IMR-90 (cell line): ENCODE measurements at regions not wholly inside any gene's neighbourhood (a gene's known extent, or its start where the extent isn't known, plus 50 kb on each side); places are given as distances from the start of the nearest gene placed in this dataset.

Experiments used
- ATAC-seq: fragments of 200-7000 bp; cut with Tn5 transposase; 2 replicates; pipeline ENCODE4 v1.9.1; 2020; ENCODE audit warnings: low read depth, mild to moderate bottlenecking, moderate library complexity
- BruUV-seq: library from RNA; stranded (reverse); fragments of 400-500 nt; replicated peaks from 2 replicates; lab custom pipeline; 2021; lab: Mats Ljungman, UMichigan
- CTCF ChIA-PET: fragments of 300-600 bp; formaldehyde crosslinking; extraction: SDS; loops from one replicate; lab custom pipeline; 2021; ENCODE audit warnings: antibody characterized with exemption; lab: Yijun Ruan, JAX
- POLR2A ChIA-PET: fragments of 300-600 bp; sonication (Branson Sonifier 250); formaldehyde crosslinking; loops from one replicate; lab custom pipeline; 2022; ENCODE audit warnings: antibody characterized with exemption; ENCODE audit not compliant: unreplicated experiment; lab: Charles Lee
- DNase-seq: peaks from one replicate; pipeline ENCODE4 v3.0.0; 2013
- H2AFZ ChIP-seq: replicated peaks from 2 replicates; pipeline ENCODE3; 2013; ENCODE audit warnings: low read length, mild to moderate bottlenecking; ENCODE audit not compliant: poor library complexity
- H2AK5ac ChIP-seq: 2 replicates; pipeline ENCODE4 v1.6.1; 2013; ENCODE audit warnings: low read depth, low read length, inconsistent platforms
- H2AK9ac ChIP-seq: replicated peaks from 2 replicates; pipeline ENCODE3; 2013; ENCODE audit warnings: mild to moderate bottlenecking, low read depth, low read length, moderate library complexity; ENCODE audit not compliant: poor library complexity
- H2BK120ac ChIP-seq: 2 replicates; pipeline ENCODE4 v1.6.1; 2013; ENCODE audit warnings: low read depth, low read length, inconsistent platforms
- H2BK15ac ChIP-seq: 3 replicates; pipeline ENCODE4 v1.6.1; 2013; ENCODE audit warnings: low read depth, low read length, inconsistent platforms
- H2BK20ac ChIP-seq: 2 replicates; pipeline ENCODE4 v1.6.1; 2013; ENCODE audit warnings: low read depth, mild to moderate bottlenecking, inconsistent platforms, low read length, moderate library complexity
- H2BK5ac ChIP-seq: 2 replicates; pipeline ENCODE4 v1.6.1; 2013; ENCODE audit warnings: mild to moderate bottlenecking, low read depth, low read length, inconsistent platforms; ENCODE audit not compliant: poor library complexity, severe bottlenecking
- H3K14ac ChIP-seq: replicated peaks from 2 replicates; pipeline ENCODE4 v1.6.1; 2013; ENCODE audit warnings: low read depth, low read length, inconsistent platforms
- H3K18ac ChIP-seq: 2 replicates; pipeline ENCODE4 v1.6.1; 2013; ENCODE audit warnings: low read depth, low read length, control low read depth
- H3K23ac ChIP-seq: 2 replicates; pipeline ENCODE4 v1.6.1; 2013; ENCODE audit warnings: low read depth, low read length, inconsistent platforms
- H3K27ac ChIP-seq: 2 replicates; pipeline ENCODE4 v1.5.1; 2013; ENCODE audit warnings: mild to moderate bottlenecking, control low read depth, low read length; ENCODE audit not compliant: insufficient read depth
- H3K27me3 ChIP-seq: 2 replicates; pipeline ENCODE4 v1.6.1; 2013; ENCODE audit warnings: low read length; ENCODE audit not compliant: control insufficient read depth, insufficient read depth
- H3K36me3 ChIP-seq: 2 replicates; pipeline ENCODE4 v1.6.1; 2013; ENCODE audit warnings: low read length, mixed read lengths; ENCODE audit not compliant: control insufficient read depth, insufficient read depth
- H3K4ac ChIP-seq: 2 replicates; pipeline ENCODE4 v1.6.1; 2013; ENCODE audit warnings: low read depth, low read length, inconsistent platforms
- H3K4me1 ChIP-seq: 2 replicates; pipeline ENCODE4 v1.6.1; 2013; ENCODE audit warnings: low read length, mixed read lengths; ENCODE audit not compliant: control insufficient read depth, insufficient read depth
- H3K4me2 ChIP-seq: 2 replicates; pipeline ENCODE4 v1.6.1; 2013; ENCODE audit warnings: low read depth, mild to moderate bottlenecking, control low read depth, low read length, moderate library complexity
- H3K4me3 ChIP-seq: 2 replicates; pipeline ENCODE4 v1.5.1; 2013; ENCODE audit warnings: low read depth, mild to moderate bottlenecking, control low read depth, low read length, moderate library complexity; ENCODE audit not compliant: insufficient read depth
- H3K56ac ChIP-seq: 2 replicates; pipeline ENCODE4 v1.6.1; 2013; ENCODE audit warnings: low read length, inconsistent platforms; ENCODE audit not compliant: insufficient read depth; ENCODE audit errors: extremely low read depth
- H3K79me1 ChIP-seq, 2 experiments: 2 replicates each; pipeline ENCODE4 v1.6.1; 2013; ENCODE audit warnings: low read length in 2 of 2, inconsistent platforms in 1 of 2, low read depth in 1 of 2
- H3K9ac ChIP-seq: 2 replicates; pipeline ENCODE4 v1.6.1; 2013; ENCODE audit warnings: low read depth, low read length, control low read depth
- H3K9me1 ChIP-seq: 2 replicates; pipeline ENCODE4 v1.6.1; 2013; ENCODE audit warnings: low read length, inconsistent platforms; ENCODE audit not compliant: insufficient read depth
- H3K9me3 ChIP-seq: 2 replicates; pipeline ENCODE4 v1.6.1; 2013; ENCODE audit warnings: low read length; ENCODE audit not compliant: control insufficient read depth, insufficient read depth
- H4K20me1 ChIP-seq: 2 replicates; pipeline ENCODE4 v1.6.1; 2013; ENCODE audit warnings: low read length, inconsistent platforms; ENCODE audit not compliant: insufficient read depth
- H4K5ac ChIP-seq: 2 replicates; pipeline ENCODE4 v1.6.1; 2013; ENCODE audit warnings: mild to moderate bottlenecking, low read depth, low read length, control low read depth
- H4K8ac ChIP-seq, 2 experiments: 2 replicates each; pipeline ENCODE4 v1.6.1; 2013; ENCODE audit warnings: low read depth in 2 of 2, low read length in 2 of 2, control low read depth in 1 of 2, inconsistent platforms in 1 of 2
- H4K91ac ChIP-seq: 2 replicates; pipeline ENCODE4 v1.6.1; 2013; ENCODE audit warnings: low read depth, low read length, inconsistent platforms; ENCODE audit not compliant: insufficient read depth
- BHLHE40 ChIP-seq: fragments of 150-350 bp; IDR thresholded peaks from 2 replicates; pipeline ENCODE4 v1.6.1; 2016; ENCODE audit warnings: mild to moderate bottlenecking, low read depth, low read length
- CEBPB ChIP-seq: IDR thresholded peaks from 2 replicates; pipeline ENCODE4 v1.6.1; 2012; ENCODE audit warnings: low read depth, low read length, improper control_type of control experiment
- CHD1 ChIP-seq: IDR thresholded peaks from 2 replicates; pipeline ENCODE4 v1.6.1; 2012; ENCODE audit warnings: low read depth, low read length, improper control_type of control experiment
- FOS ChIP-seq: fragments of 150-350 bp; IDR thresholded peaks from 2 replicates; pipeline ENCODE4 v1.6.1; 2016; ENCODE audit warnings: low read depth, low read length
- MAFK ChIP-seq: IDR thresholded peaks from 2 replicates; pipeline ENCODE4 v1.6.1; 2012; ENCODE audit warnings: low read depth, low read length, improper control_type of control experiment
- MAZ ChIP-seq: IDR thresholded peaks from 2 replicates; pipeline ENCODE4 v1.6.1; 2012; ENCODE audit warnings: low read depth, mild to moderate bottlenecking, low read length, improper control_type of control experiment, moderate library complexity, borderline replicate concordance
- MXI1 ChIP-seq: IDR thresholded peaks from 2 replicates; pipeline ENCODE4 v1.6.1; 2012; ENCODE audit warnings: low read depth, mild to moderate bottlenecking, low read length, moderate library complexity, borderline replicate concordance
- NFE2L2 ChIP-seq: fragments of 150-350 bp; IDR thresholded peaks from 2 replicates; pipeline ENCODE4 v1.6.1; 2016; ENCODE audit warnings: low read depth, mild to moderate bottlenecking, low read length
- POLR2A ChIP-seq: IDR thresholded peaks from 2 replicates; pipeline ENCODE4 v1.6.1; 2012; ENCODE audit warnings: mild to moderate bottlenecking, low read depth, low read length
- RAD21 ChIP-seq: IDR thresholded peaks from 2 replicates; pipeline ENCODE4 v1.6.1; 2012; ENCODE audit warnings: low read length, improper control_type of control experiment
- RCOR1 ChIP-seq: IDR thresholded peaks from 2 replicates; pipeline ENCODE4 v1.6.1; 2012; ENCODE audit warnings: mild to moderate bottlenecking, low read length, improper control_type of control experiment; ENCODE audit not compliant: insufficient replicate concordance
- RFX5 ChIP-seq: IDR thresholded peaks from 2 replicates; pipeline ENCODE4 v1.8.0; 2012; ENCODE audit warnings: low read depth, mild to moderate bottlenecking, low read length, moderate library complexity
- SMC3 ChIP-seq: fragments of 150-350 bp; IDR thresholded peaks from 2 replicates; pipeline ENCODE4 v1.6.1; 2016; ENCODE audit warnings: low read depth, mild to moderate bottlenecking, antibody characterized with exemption, low read length, moderate library complexity
- WGBS, 2 experiments: methylation state at CpG; one replicate each; pipeline versions ENCODE4 v1.1.5 to v1.1.7; 2013; ENCODE audit warnings: missing lambda C conversion rate in 2 of 2; ENCODE audit not compliant: insufficient read length in 1 of 2; ENCODE audit errors: extremely low coverage in 2 of 2; 5-methylcytosine and 5-hydroxymethylcytosine counted together
- dilution Hi-C: fragments of 300-500 bp; cut with HindIII; formaldehyde crosslinking; loops from one replicate; pipeline ENCODE4 v1.14.3; 2018; ENCODE audit warnings: low sequenced_read_pairs; ENCODE audit not compliant: unreplicated experiment
- in situ Hi-C: fragments of 300-500 bp; cut with MboI; formaldehyde crosslinking; loops from 3 replicates; pipeline ENCODE4 v1.14.3; 2019; ENCODE audit warnings: low sequenced_read_pairs, inconsistent platforms, mixed read lengths
- intact Hi-C: fragments of 100-400 bp; cut with micrococcal nuclease; formaldehyde crosslinking; loops from 2 replicates; pipeline ENCODE4 v1.10.0; 2022
- TF ChIP-seq, protein P1 (sequence below): fragments of 150-350 bp; IDR thresholded peaks from 2 replicates; pipeline ENCODE4 v1.6.1; 2017; ENCODE audit warnings: mild to moderate bottlenecking, antibody characterized with exemption, low read length, low read depth
- TF ChIP-seq, protein P2 (sequence below): conservative IDR thresholded peaks from 2 replicates; pipeline ENCODE4 v1.5.1; 2012; ENCODE audit warnings: mild to moderate bottlenecking, low read depth, low read length, improper control_type of control experiment
- TF ChIP-seq, protein P3 (sequence below): fragments of 150-350 bp; IDR thresholded peaks from 2 replicates; pipeline ENCODE4 v1.6.1; 2016; ENCODE audit warnings: low read depth, mild to moderate bottlenecking, low read length, moderate library complexity, borderline replicate concordance

DNA sequence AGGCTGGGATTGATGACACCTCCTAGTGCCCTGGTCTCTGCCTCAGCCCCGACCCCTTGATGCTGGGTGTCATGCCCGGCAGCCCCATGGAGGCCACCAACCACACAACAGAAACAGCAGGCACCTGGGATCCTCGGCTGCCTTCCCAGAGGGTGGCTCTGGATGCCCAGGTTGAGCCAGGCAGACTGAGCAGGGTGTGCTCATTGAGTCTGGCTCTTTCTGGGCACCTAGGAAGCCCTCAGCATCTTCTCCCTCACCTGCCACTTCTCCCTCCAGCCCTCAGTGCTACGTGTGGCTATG lies 484.5 kb upstream of the MGMT start:
- Histone ChIP-seq H3K79me1 (no peaks in the 10 kb centered on the region), H2BK5ac (no peak overlapping the region), H3K27me3 (no peaks in the 10 kb centered on the region), H3K9me3 (peaks cover 43% of the 10 kb centered on the region), H2BK20ac (no peak overlapping the region), H4K91ac (no peak overlapping the region), H3K4me3 (no peak overlapping the region), H3K18ac (no peak overlapping the region), H2AK9ac (no peak overlapping the region), H2BK15ac (no peak overlapping the region), H3K27ac (no peak overlapping the region), H3K9me1 (no peaks in the 10 kb centered on the region), H3K4me2 (no peak overlapping the region), H2BK120ac (no peak overlapping the region), H3K14ac (no peak overlapping the region), H3K36me3 (no peaks in the 10 kb centered on the region), H4K8ac (no peak overlapping the region), H3K9ac (no peak overlapping the region), H4K5ac (no peak overlapping the region), H4K20me1 (no peaks in the 10 kb centered on the region), H3K23ac (no peak overlapping the region), H3K4ac (no peak overlapping the region), H3K56ac (no peak overlapping the region), H2AFZ (no peak overlapping the region), H3K4me1 (no peaks in the 10 kb centered on the region), H2AK5ac (no peak overlapping the region)
- no peak for ATAC-seq
- dilution Hi-C loops (no loop called here), intact Hi-C loops (no loop called here), in situ Hi-C loops (no loop called here)
- 60% methylated on average over 1 of the region's 4 CpGs; no CpG with 5 or more reads in 1 of the 2 experiments for WGBS, 2 experiments
- CTCF ChIA-PET: no interaction called here
- TF ChIP-seq, protein P1, sequence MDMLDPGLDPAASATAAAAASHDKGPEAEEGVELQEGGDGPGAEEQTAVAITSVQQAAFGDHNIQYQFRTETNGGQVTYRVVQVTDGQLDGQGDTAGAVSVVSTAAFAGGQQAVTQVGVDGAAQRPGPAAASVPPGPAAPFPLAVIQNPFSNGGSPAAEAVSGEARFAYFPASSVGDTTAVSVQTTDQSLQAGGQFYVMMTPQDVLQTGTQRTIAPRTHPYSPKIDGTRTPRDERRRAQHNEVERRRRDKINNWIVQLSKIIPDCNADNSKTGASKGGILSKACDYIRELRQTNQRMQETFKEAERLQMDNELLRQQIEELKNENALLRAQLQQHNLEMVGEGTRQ: no peak
- TF ChIP-seq CEBPB: no peak
- no peak for TF ChIP-seq RFX5
- TF ChIP-seq CHD1: no peak
- no peak for TF ChIP-seq SMC3
- TF ChIP-seq RAD21: no peak
- TF ChIP-seq, protein P2, sequence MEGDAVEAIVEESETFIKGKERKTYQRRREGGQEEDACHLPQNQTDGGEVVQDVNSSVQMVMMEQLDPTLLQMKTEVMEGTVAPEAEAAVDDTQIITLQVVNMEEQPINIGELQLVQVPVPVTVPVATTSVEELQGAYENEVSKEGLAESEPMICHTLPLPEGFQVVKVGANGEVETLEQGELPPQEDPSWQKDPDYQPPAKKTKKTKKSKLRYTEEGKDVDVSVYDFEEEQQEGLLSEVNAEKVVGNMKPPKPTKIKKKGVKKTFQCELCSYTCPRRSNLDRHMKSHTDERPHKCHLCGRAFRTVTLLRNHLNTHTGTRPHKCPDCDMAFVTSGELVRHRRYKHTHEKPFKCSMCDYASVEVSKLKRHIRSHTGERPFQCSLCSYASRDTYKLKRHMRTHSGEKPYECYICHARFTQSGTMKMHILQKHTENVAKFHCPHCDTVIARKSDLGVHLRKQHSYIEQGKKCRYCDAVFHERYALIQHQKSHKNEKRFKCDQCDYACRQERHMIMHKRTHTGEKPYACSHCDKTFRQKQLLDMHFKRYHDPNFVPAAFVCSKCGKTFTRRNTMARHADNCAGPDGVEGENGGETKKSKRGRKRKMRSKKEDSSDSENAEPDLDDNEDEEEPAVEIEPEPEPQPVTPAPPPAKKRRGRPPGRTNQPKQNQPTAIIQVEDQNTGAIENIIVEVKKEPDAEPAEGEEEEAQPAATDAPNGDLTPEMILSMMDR: no peak
- no peak for TF ChIP-seq POLR2A
- TF ChIP-seq BHLHE40: no peak
- TF ChIP-seq RCOR1: no peak
- TF ChIP-seq MAZ: no peak
- no peak for TF ChIP-seq MAFK
- TF ChIP-seq FOS: no peak
- TF ChIP-seq, protein P3, sequence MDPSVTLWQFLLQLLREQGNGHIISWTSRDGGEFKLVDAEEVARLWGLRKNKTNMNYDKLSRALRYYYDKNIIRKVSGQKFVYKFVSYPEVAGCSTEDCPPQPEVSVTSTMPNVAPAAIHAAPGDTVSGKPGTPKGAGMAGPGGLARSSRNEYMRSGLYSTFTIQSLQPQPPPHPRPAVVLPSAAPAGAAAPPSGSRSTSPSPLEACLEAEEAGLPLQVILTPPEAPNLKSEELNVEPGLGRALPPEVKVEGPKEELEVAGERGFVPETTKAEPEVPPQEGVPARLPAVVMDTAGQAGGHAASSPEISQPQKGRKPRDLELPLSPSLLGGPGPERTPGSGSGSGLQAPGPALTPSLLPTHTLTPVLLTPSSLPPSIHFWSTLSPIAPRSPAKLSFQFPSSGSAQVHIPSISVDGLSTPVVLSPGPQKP: no peak
- TF ChIP-seq MXI1: no peak
- TF ChIP-seq NFE2L2: no peak
- no TSS peak for BruUV-seq
- DNase-seq: no peak
- POLR2A ChIA-PET: no interaction called here
